NCI-H1105 (cell line): ENCODE measurements at regions not wholly inside any gene's neighbourhood (a gene's known extent, or its start where the extent isn't known, plus 50 kb on each side); places are given as distances from the start of the nearest gene placed in this dataset.
A peak's percentile ranks its signal among the peaks of the same experiment; 100 is the strongest.
"Not testable (repeated sequence)": the region's sequence is repeated elsewhere in the genome, so short reads cannot be mapped to it uniquely, and the experiment has no call there.

ENCODE experiments used
- DNase-seq: peaks from one replicate; lab custom pipeline; 2025; lab: John Stamatoyannopoulos, UW

GRCh38 chr13:56457535-56458190 lies 683.1 kb upstream of the PRR20A start:
- no peak for DNase-seq

GRCh38 chr13:56459286-56459685 lies 681.4 kb upstream of the PRR20A start:
- DNase-seq, result no peak

GRCh38 chr13:56501750-56502149 lies 639.0 kb upstream of the PRR20A start:
- DNase-seq, result no peak

- DNase-seq, result no peak
Measured at GRCh38 chr13:56510836-56511235, 629.9 kb upstream of the PRR20A start.

- not testable (repeated sequence) for DNase-seq
Measured at GRCh38 chr13:56512336-56512735, 628.4 kb upstream of the PRR20A start.

- DNase-seq, result no peak
Measured at GRCh38 chr13:56515441-56515840, 625.3 kb upstream of the PRR20A start.

GRCh38 chr13:56528040-56528790 lies 612.5 kb upstream of the PRR20A start:
- DNase-seq, result peak; percentile 62

- DNase-seq, result no peak
Measured at GRCh38 chr13:56530096-56530495, 610.6 kb upstream of the PRR20A start.

- not testable (repeated sequence) for DNase-seq
Measured at GRCh38 chr13:56547921-56548320, 592.8 kb upstream of the PRR20A start.

GRCh38 chr13:56558698-56559320 lies 581.9 kb upstream of the PRR20A start:
- no peak for DNase-seq

GRCh38 chr13:56561327-56561726 lies 579.4 kb upstream of the PRR20A start:
- no peak for DNase-seq

- no peak for DNase-seq
Measured at GRCh38 chr13:56563663-56564062, 577.1 kb upstream of the PRR20A start.

GRCh38 chr13:56586976-56587375 lies 553.7 kb upstream of the PRR20A start:
- DNase-seq, result no peak

GRCh38 chr13:56615572-56615971 lies 525.1 kb upstream of the PRR20A start:
- no peak for DNase-seq

GRCh38 chr13:56622840-56623239 lies 517.9 kb upstream of the PRR20A start:
- no peak for DNase-seq

GRCh38 chr13:56628886-56629285 lies 511.8 kb upstream of the PRR20A start:
- not testable (repeated sequence) for DNase-seq

- DNase-seq, result not testable (repeated sequence)
Measured at GRCh38 chr13:56631060-56631459, 509.7 kb upstream of the PRR20A start.

GRCh38 chr13:56653043-56653442 lies 487.7 kb upstream of the PRR20A start:
- DNase-seq, result no peak

- DNase-seq, result no peak
Measured at GRCh38 chr13:56659041-56659471, 481.7 kb upstream of the PRR20A start.

GRCh38 chr13:56670563-56670962 lies 470.2 kb upstream of the PRR20A start:
- no peak for DNase-seq

GRCh38 chr13:56681404-56681803 lies 459.3 kb upstream of the PRR20A start:
- DNase-seq, result no peak

GRCh38 chr13:56687131-56687530 lies 453.6 kb upstream of the PRR20A start:
- DNase-seq, result no peak

- DNase-seq, result no peak
Measured at GRCh38 chr13:56697011-56697410, 443.7 kb upstream of the PRR20A start.
